Endothelial cell of umbilical vein (primary cell): ENCODE measurements at regions not wholly inside any gene's neighbourhood (a gene's known extent, or its start where the extent isn't known, plus 50 kb on each side); places are given as distances from the start of the nearest gene placed in this dataset.

Source experiments
- CTCF ChIP-seq, 2 donors: IDR thresholded peaks; 1 replicate in 1 of 2; 2 replicates in 1 of 2; pipeline ENCODE4 v1.5.1; 2011; ENCODE audit warnings: low read length in 2 of 2, mild to moderate bottlenecking in 2 of 2, moderate library complexity in 2 of 2, control low read depth in 1 of 2, inconsistent platforms in 1 of 2, low read depth in 1 of 2; ENCODE audit not compliant: insufficient read depth in 1 of 2; ENCODE audit errors: extremely low read depth in 1 of 2
- FOS ChIP-seq: IDR thresholded peaks from 2 replicates; pipeline ENCODE4 v1.6.1; 2011; ENCODE audit warnings: mild to moderate bottlenecking, low read length, moderate library complexity, borderline replicate concordance; ENCODE audit not compliant: insufficient read depth
- MYC ChIP-seq: IDR thresholded peaks from one replicate; pipeline ENCODE4 v1.6.1; 2011; ENCODE audit warnings: mild to moderate bottlenecking, low read depth, low read length

GRCh38 chr2:162967811-162968210 is 129.2 kb upstream of the KCNH7 start:
- TF ChIP-seq CTCF (IDR thresholded peaks at IDR 0.05; ENCODE audit: extremely low read depth in 1 of 2, insufficient read depth in 1 of 2, low read depth in 1 of 2, low read length in 2 of 2) (no peak), FOS (no peak), MYC (no peak)
